Lower leg skin (tissue), 3 donors: ENCODE measurements at regions not wholly inside any gene's neighbourhood (a gene's known extent, or its start where the extent isn't known, plus 50 kb on each side); places are given as distances from the start of the nearest gene placed in this dataset.

ENCODE experiments used
- CTCF ChIP-seq, 3 donors: fragments of 450-650 bp; IDR thresholded peaks; one replicate each; pipeline ENCODE4 v1.5.1; 2016; ENCODE audit warnings: antibody characterized with exemption in 3 of 3, mild to moderate bottlenecking in 3 of 3, moderate library complexity in 2 of 3
- POLR2A ChIP-seq, 2 donors: fragments of 450-650 bp; IDR thresholded peaks; one replicate each; pipeline ENCODE4 v1.6.1; 2016 to 2017; ENCODE audit warnings: antibody characterized with exemption in 2 of 2, mild to moderate bottlenecking in 1 of 2, moderate library complexity in 1 of 2

DNA sequence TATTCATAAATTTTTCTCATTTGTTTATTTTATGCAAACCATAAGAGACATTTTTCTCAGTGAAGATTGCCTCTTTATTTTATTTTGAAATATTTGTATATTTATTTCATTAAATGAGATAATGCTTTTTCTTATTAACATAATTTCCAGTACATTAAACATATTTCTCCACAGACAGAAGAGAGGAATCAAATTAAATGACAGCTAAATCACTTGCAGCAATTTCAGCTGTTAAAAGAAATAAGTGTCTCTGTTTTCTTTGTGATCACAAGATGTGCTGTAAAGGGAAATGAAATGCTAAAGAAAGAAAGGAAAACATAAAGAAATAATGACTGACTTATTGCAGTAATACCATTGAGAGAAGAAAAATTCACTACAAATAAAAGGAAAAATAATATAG lies 414.0 kb upstream of the FANCL start:
- TF ChIP-seq CTCF (IDR thresholded peaks at IDR 0.05) (no peak), POLR2A (IDR thresholded peaks at IDR 0.05) (no peak)
